ENCODE measurements at regions not wholly inside any gene's neighbourhood (a gene's known extent, or its start where the extent isn't known, plus 50 kb on each side); places are given as distances from the start of the nearest gene placed in this dataset.

- Histone ChIP-seq H3K27me3 (no peaks in the 10 kb centered on the region), H3K4me3 (no peak overlapping the region), H3K4me1 (no peaks in the 10 kb centered on the region), H3K36me3 (no peaks in the 10 kb centered on the region), H3K27ac (no peak overlapping the region), H3K9me3 (no peaks in the 10 kb centered on the region)
- intact Hi-C loops (cut with DNase I) = no loop called here
- DNase-seq (ENCODE audit: extremely low spot score in 2 of 2) = no peak
- no peak for TF ChIP-seq POLR2AphosphoS5 (IDR thresholded peaks at IDR 0.05; ENCODE audit: insufficient read depth in 1 of 2, low read depth in 1 of 2)
- TF ChIP-seq CTCF (IDR thresholded peaks at IDR 0.05) = no peak
- TF ChIP-seq POLR2A (IDR thresholded peaks at IDR 0.05) = no peak
Observed at GRCh38 chr3:102570511-102570910, 135.7 kb downstream of the ZPLD1 start.

GRCh38 chr3:102571006-102571405 is 136.2 kb downstream of the ZPLD1 start:
- TF ChIP-seq POLR2AphosphoS5 (IDR thresholded peaks at IDR 0.05; ENCODE audit: insufficient read depth in 1 of 2, low read depth in 1 of 2) (no peak), CTCF (IDR thresholded peaks at IDR 0.05) (no peak)
- no peaks in the 10 kb centered on the region for H3K9me3 ChIP-seq
- H3K27me3 ChIP-seq = no peaks in the 10 kb centered on the region
- intact Hi-C loops (cut with DNase I) = no loop called here
- DNase-seq (ENCODE audit: extremely low spot score in 2 of 2) = no peak
- no peak overlapping the region for H3K4me3 ChIP-seq
- no peaks in the 10 kb centered on the region for H3K4me1 ChIP-seq
- no peak overlapping the region for H3K27ac ChIP-seq
- no peaks in the 10 kb centered on the region for H3K36me3 ChIP-seq

- H3K4me3 ChIP-seq = no peak overlapping the region
- no peak overlapping the region for H3K27ac ChIP-seq
- no peaks in the 10 kb centered on the region for H3K27me3 ChIP-seq
- no peak for TF ChIP-seq POLR2A (IDR thresholded peaks at IDR 0.05)
- no peak for TF ChIP-seq POLR2AphosphoS5 (IDR thresholded peaks at IDR 0.05; ENCODE audit: insufficient read depth in 1 of 2, low read depth in 1 of 2)
- no peak for TF ChIP-seq CTCF (IDR thresholded peaks at IDR 0.05)
- H3K4me1 ChIP-seq = no peaks in the 10 kb centered on the region
- H3K9me3 ChIP-seq = no peaks in the 10 kb centered on the region
- intact Hi-C loops (cut with DNase I) = no loop called here
- no peak for DNase-seq (ENCODE audit: extremely low spot score in 2 of 2)
- H3K36me3 ChIP-seq = no peaks in the 10 kb centered on the region
Observed at GRCh38 chr3:102571720-102572384, 137.0 kb downstream of the ZPLD1 start.

- Histone ChIP-seq H3K9me3 (no peaks in the 10 kb centered on the region), H3K4me3 (no peak overlapping the region), H3K27me3 (no peaks in the 10 kb centered on the region), H3K4me1 (no peaks in the 10 kb centered on the region), H3K27ac (no peak overlapping the region), H3K36me3 (no peaks in the 10 kb centered on the region)
- intact Hi-C loops (cut with DNase I) = no loop called here
- TF ChIP-seq POLR2A (IDR thresholded peaks at IDR 0.05) = no peak
- TF ChIP-seq POLR2AphosphoS5 (IDR thresholded peaks at IDR 0.05; ENCODE audit: insufficient read depth in 1 of 2, low read depth in 1 of 2) = no peak
- TF ChIP-seq CTCF (IDR thresholded peaks at IDR 0.05) = no peak
- no peak for DNase-seq (ENCODE audit: extremely low spot score in 2 of 2)
Observed at GRCh38 chr3:102573483-102574028, 138.7 kb downstream of the ZPLD1 start.

GRCh38 chr3:102574355-102574754 is 139.5 kb downstream of the ZPLD1 start:
- no peaks in the 10 kb centered on the region for H3K9me3 ChIP-seq
- H3K36me3 ChIP-seq = no peaks in the 10 kb centered on the region
- H3K27ac ChIP-seq = no peak overlapping the region
- intact Hi-C loops (cut with DNase I) = no loop called here
- no peaks in the 10 kb centered on the region for H3K4me1 ChIP-seq
- no peak overlapping the region for H3K4me3 ChIP-seq
- TF ChIP-seq CTCF (IDR thresholded peaks at IDR 0.05) (no peak), POLR2AphosphoS5 (IDR thresholded peaks at IDR 0.05; ENCODE audit: insufficient read depth in 1 of 2, low read depth in 1 of 2) (no peak)
- no peaks in the 10 kb centered on the region for H3K27me3 ChIP-seq
- no peak for DNase-seq (ENCODE audit: extremely low spot score in 2 of 2)
